GM18861 (cell line): ENCODE measurements at regions not wholly inside any gene's neighbourhood (a gene's known extent, or its start where the extent isn't known, plus 50 kb on each side); places are given as distances from the start of the nearest gene placed in this dataset.

ENCODE experiments used
- ATAC-seq: cut with Tn5 transposase; IDR thresholded peaks from one replicate; pipeline ENCODE4 v1.9.1; 2021; ENCODE audit not compliant: unreplicated experiment

GRCh38 chr9:82367016-82367415 is 378.4 kb downstream of the SPATA31D1 start:
- ATAC-seq: no peak

GRCh38 chr9:82367929-82368328 is 379.4 kb downstream of the SPATA31D1 start:
- no peak for ATAC-seq

DNA sequence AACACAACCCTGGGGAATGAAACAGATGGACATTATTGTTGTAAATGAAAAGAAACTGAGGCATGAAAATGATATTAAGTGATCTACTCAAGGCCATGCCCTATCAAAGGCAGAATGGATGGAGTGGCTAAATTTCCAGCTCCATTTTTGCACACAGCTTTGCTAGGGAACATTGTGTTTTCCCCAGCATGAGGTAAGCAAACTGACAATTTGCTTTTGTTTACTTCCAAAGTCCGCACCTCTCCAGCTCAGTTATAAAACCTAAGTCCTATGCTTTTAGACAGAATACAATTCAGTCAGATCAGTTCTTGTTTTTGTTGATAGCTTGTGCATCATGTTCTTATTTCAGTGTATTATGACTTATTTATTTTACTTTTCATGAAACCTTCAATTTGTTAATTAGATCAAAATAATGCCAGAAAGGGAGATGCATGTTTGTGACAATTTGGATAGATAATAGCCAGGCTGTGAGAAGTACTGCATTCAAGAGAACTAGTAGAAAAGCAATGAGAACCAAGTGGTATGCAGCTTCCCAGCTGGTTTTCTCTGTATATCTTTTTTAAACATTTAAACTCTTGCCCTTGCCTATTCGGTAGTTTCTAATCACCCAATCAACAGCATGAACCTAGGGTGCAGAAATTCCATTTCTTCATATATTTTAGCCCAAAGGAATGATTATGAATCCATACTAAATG is 380.8 kb downstream of the SPATA31D1 start:
- no peak for ATAC-seq

DNA sequence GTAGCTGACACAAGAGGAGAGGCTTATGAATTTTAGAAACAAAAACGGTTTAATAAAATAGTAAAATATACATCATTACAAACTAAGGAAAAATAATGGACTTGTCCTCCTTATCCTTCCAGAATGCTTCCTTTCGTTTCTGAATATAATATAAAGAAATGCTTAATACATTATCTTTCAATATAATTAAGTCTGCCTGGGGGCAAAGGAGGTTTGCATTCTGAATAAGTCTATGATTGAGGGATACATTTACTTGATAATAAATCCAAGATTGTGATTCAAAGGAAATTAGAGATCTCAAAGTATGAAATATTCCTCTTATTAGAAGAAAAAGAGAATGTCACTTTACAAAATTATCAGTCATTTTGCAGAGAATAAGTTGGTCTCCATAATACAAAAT is 386.5 kb downstream of the SPATA31D1 start:
- ATAC-seq: no peak

DNA sequence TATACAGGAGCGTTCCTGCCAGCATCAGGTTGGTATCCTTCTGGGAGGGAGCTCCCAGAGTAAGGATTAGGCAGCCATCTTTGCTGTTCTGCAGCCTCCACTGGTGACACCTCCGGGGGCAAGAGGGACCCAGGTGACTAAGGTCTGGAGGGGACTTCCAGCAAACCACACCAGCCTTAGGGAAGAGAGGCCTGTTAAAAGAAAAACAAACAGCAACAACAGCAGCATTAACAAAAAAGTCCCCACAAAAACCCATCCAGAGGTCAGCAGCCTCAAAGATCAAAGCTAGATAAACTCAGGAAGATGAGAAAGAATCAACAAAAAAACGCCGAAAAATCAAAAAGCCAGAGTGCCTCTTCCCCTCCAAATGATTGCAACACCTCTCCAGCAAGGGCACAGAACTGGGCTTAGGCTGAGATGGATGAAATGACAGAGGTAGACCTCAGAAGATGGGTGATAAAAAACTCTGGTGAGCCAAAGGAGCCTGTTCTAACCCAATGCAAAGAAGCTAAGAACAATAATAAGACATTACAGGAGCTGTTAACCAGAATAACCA is 388.2 kb downstream of the SPATA31D1 start:
- no peak for ATAC-seq

GRCh38 chr9:82382887-82383616 is 394.5 kb downstream of the SPATA31D1 start:
- ATAC-seq: no peak

- ATAC-seq: no peak
Observed at GRCh38 chr9:82385633-82386032, 397.1 kb downstream of the SPATA31D1 start.

DNA sequence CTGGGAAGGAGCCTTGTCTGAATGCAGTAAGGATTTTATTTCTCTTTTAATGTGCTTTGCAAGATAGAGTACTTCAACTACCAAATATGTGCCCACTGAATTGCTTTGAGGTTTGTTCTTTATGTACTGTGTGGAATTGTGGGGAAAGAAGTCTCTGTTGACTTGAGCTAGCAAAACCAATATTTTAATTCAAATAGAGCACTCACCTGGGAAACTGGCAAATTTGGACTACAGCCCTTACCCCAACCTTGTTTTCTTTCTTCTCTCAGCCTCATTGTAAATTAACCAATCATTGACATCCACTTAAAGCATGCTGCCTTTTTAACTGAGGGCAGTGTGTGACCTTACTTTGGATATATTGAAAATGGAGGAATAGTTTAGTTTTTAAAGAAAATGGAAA is 409.0 kb downstream of the SPATA31D1 start:
- no peak for ATAC-seq

DNA sequence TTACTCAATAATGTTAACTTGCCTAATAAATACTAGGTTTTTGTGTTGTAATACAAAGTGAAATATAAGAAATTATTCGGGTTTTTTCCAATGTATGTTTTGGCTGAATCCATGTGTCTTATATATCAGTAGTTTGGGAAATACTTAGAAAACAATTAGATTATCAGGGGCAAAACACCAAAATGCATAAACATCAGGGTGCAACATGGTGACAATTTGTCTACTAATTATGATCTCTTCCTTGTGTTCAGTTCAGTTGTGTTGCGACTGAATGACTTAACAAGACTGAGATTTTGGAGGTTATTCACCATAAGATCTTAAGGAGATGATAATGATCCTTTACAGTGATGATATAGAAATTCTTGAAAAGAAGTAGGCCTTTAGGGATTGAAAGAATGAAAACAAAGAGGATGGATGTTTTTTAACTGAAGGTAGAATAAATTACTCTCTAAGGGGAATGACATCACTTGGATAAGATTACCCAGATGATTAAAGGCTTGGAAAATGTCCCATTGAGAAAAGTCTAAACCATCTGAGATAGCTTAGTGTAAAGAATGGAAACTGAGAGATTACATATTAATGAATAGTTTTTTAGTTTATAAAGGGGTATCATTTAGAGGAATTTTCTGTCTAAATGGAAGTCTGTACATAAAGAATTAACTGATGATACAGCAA is 415.8 kb downstream of the SPATA31D1 start:
- no peak for ATAC-seq

DNA sequence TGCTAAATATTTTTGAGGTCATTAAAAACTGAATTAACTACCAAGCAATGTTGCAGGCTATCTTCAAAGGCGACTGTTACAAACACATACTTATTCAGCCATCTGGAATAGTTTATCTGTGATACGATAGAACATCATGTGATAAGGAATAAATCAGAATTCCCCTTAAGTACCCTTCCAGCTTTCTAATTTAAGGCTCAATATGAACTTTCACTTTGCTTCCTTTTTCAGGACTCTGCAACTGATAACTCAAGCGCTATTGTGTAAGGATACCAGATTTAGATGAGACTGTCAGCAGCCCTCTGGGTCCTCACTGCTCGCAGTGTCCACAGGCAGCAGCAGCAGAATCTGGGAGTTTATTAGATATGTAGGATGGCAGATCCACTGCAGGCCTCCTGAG is 416.3 kb downstream of the SPATA31D1 start:
- no peak for ATAC-seq

- no peak for ATAC-seq
Observed at GRCh38 chr9:82406456-82407085, 418.0 kb downstream of the SPATA31D1 start.

DNA sequence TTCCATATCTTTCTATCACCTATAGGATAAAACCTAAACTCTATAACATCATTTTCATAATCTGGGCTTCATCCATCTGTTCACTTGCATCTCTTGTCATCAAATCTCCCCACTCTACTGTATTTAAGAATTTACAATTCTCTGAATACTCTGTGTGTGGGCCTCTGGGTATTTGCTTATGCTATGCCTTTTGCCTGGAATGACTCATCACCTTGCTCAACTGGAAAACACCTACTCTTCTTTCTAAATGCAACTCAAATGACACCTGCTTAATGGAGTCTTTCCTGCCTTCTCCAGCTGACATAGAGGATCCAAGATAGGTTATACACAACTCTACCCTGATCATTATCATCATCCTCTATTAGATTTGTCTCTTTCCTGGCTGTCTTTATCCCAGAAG is 421.7 kb downstream of the SPATA31D1 start:
- ATAC-seq: peak; percentile 90

- no peak for ATAC-seq
Observed at GRCh38 chr9:82410866-82411265, 422.3 kb downstream of the SPATA31D1 start.

GRCh38 chr9:82412586-82413305 is 424.2 kb downstream of the SPATA31D1 start:
- no peak for ATAC-seq

GRCh38 chr9:82417501-82417900 is 428.9 kb downstream of the SPATA31D1 start:
- no peak for ATAC-seq

DNA sequence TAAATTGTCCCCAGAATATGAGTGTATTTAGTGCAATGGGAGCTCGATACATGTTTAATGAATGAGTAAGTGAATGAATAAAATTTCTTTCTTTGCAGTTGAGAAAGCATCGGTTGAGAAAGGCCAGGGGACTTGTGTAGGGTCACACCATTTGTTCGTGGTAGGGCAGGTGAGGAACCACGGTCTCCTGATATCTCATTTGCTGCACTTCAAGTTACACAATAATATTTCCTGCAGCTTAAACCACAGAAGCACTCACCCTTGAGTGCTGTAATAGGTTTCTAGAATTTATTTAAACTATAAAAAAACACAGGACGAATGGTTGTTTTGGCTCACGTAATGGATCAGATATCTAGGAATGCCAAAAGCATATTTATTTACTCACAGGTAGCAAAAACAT is 429.8 kb downstream of the SPATA31D1 start:
- no peak for ATAC-seq

- no peak for ATAC-seq
Observed at GRCh38 chr9:82419696-82420486, 431.3 kb downstream of the SPATA31D1 start.

- ATAC-seq: no peak
Observed at GRCh38 chr9:82421498-82421897, 432.9 kb downstream of the SPATA31D1 start.

- no peak for ATAC-seq
Observed at GRCh38 chr9:82423700-82424099, 435.1 kb downstream of the SPATA31D1 start.

DNA sequence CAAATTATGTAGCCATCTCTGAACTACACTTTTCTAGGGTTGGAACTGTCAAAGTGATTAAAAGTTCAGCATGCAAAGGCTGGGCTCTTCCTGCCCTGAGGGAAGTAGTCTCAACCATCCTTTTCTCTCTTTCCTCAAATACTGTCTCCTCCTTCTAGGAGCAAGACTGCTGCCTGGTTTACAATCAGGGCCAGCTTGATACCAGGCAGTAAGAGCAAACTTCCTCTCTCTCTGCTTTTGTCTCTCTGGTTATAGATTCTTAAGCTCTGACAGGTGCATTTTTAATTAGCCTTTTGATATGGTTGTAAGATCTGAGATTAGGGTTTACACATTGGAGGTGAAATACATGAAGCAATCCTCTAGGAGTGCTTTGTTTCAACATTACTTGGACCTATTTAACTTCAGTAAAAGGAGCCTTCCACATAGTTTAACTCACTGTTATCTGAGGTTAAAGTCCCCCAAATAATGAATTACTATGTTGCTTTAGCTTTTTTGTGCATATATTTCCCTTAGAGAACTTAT is 436.1 kb downstream of the SPATA31D1 start:
- no peak for ATAC-seq
